Left ventricle myocardium inferior (tissue), 1 donor: ENCODE measurements at regions not wholly inside any gene's neighbourhood (a gene's known extent, or its start where the extent isn't known, plus 50 kb on each side); places are given as distances from the start of the nearest gene placed in this dataset.

Source experiments
- DNase-seq: peaks from one replicate; pipeline ENCODE4 v3.0.0-alpha.2; 2020
- H3K27ac ChIP-seq: fragments of 200-600 bp; replicated peaks from 2 replicates; pipeline ENCODE4 v1.8.0; 2021
- H3K27me3 ChIP-seq: fragments of 200-600 bp; 2 replicates; pipeline ENCODE4 v1.8.0; 2021; ENCODE audit warnings: low read depth
- H3K36me3 ChIP-seq: fragments of 200-600 bp; 2 replicates; pipeline ENCODE4 v1.8.0; 2021
- H3K4me1 ChIP-seq: fragments of 200-600 bp; 2 replicates; pipeline ENCODE4 v1.8.0; 2021
- H3K4me3 ChIP-seq: fragments of 200-600 bp; 2 replicates; pipeline ENCODE4 v1.8.0; 2021; ENCODE audit warnings: mild to moderate bottlenecking, moderate library complexity
- H3K9me3 ChIP-seq: fragments of 200-600 bp; replicated peaks from 2 replicates; pipeline ENCODE4 v1.8.0; 2021
- CTCF ChIP-seq: fragments of 200-600 bp; IDR thresholded peaks from 2 replicates; pipeline ENCODE4 v1.8.0; 2021; ENCODE audit warnings: antibody characterized with exemption, mild to moderate bottlenecking, borderline replicate concordance
- intact Hi-C: fragments of 100-400 bp; cut with micrococcal nuclease; formaldehyde crosslinking; loops from one replicate; pipeline ENCODE4 v1.11.0; 2022
- donor health status: DM: no; HTN: yes; CAD: no; lungs with severe emphysema.

GRCh38 chr1:19009126-19009881, 52.8 kb upstream of the IFFO2 start:
- no peak for DNase-seq
- Histone ChIP-seq H3K4me1 (peaks cover 6% of the 10 kb centered on the region), H3K4me3 (no peak overlapping the region), H3K9me3 (no peaks in the 10 kb centered on the region), H3K27me3 (peaks cover 45% of the 10 kb centered on the region), H3K36me3 (no peaks in the 10 kb centered on the region), H3K27ac (no peak overlapping the region)
- intact Hi-C loops = no loop called here
- no peak for TF ChIP-seq CTCF

GRCh38 chr1:19007491-19008441, 51.3 kb upstream of the IFFO2 start:
- intact Hi-C loops = no loop called here
- no peaks in the 10 kb centered on the region for H3K9me3 ChIP-seq
- no peak overlapping the region for H3K27ac ChIP-seq
- H3K27me3 ChIP-seq = peaks cover 55% of the 10 kb centered on the region
- H3K4me3 ChIP-seq = no peak overlapping the region
- no peaks in the 10 kb centered on the region for H3K36me3 ChIP-seq
- no peak for DNase-seq
- peaks cover 6% of the 10 kb centered on the region for H3K4me1 ChIP-seq
- no peak for TF ChIP-seq CTCF

- no peak overlapping the region for H3K27ac ChIP-seq
- peaks cover 2% of the 10 kb centered on the region for H3K4me1 ChIP-seq
- TF ChIP-seq CTCF = no peak
- no peak overlapping the region for H3K4me3 ChIP-seq
- peaks cover 4% of the 10 kb centered on the region for H3K9me3 ChIP-seq
- no peak for DNase-seq
- H3K27me3 ChIP-seq = peaks cover 55% of the 10 kb centered on the region
- intact Hi-C loops = no loop called here
- H3K36me3 ChIP-seq = no peaks in the 10 kb centered on the region
Observed at GRCh38 chr1:19006837-19007271, 50.4 kb upstream of the IFFO2 start.
